ENCODE measurements at regions not wholly inside any gene's neighbourhood (a gene's known extent, or its start where the extent isn't known, plus 50 kb on each side); places are given as distances from the start of the nearest gene placed in this dataset.

DNA sequence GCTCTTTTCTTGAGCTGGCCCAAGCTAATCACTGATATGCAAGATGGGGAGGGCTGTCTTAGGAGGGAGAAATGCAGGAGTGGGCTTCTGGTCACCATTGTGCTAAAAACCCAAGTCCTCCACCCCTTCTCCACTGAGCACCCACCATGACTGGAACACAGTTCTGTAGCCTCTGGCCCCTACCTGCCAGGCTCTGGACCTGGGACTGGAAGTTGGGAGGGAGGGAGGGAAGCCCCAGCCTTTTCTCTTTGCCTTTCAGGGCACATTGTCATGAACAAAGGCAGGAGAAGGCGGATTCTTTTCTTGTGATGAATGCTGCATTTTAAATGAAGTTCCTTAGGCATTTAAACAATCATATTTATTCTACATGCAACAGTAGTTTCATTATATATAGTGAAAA lies 559.1 kb upstream of the TRPC7 start:
- Mint-ChIP-seq H3K9me3 (peaks cover 34% of the 10 kb centered on the region), H3K4me1 (ENCODE audit: low read depth) (no peaks in the 10 kb centered on the region), H3K36me3 (ENCODE audit: low read depth) (no peaks in the 10 kb centered on the region), H3K27ac (no peak overlapping the region), H3K4me3 (no peak overlapping the region), H3K27me3 (no peaks in the 10 kb centered on the region)
- intact Hi-C loops (cut with micrococcal nuclease), result no loop called here

DNA sequence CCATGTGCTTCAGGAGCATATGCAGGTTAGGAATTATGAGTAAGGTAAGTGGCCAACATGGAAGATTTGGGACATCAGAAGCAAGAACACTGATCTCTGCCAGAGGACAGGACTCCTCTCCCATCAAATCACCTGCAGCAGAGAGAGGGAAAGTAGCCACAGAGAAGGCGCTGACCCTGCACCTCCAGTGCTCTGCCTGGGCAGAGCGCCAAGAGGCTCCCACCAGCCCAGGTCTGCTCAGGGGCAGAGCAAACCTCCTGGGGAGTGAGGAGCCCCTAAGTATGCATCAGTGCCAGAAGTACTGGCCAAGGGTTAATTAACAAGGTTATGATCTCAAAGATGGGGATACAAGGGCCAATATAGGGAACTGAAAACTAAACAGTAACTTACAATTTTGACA lies 545.3 kb upstream of the TRPC7 start:
- intact Hi-C loops (cut with micrococcal nuclease), result no loop called here
- no peaks in the 10 kb centered on the region for H3K4me1 Mint-ChIP-seq (ENCODE audit: low read depth)
- H3K36me3 Mint-ChIP-seq (ENCODE audit: low read depth), result no peaks in the 10 kb centered on the region
- peaks cover 3% of the 10 kb centered on the region for H3K9me3 Mint-ChIP-seq
- no peak overlapping the region for H3K27ac Mint-ChIP-seq
- no peak overlapping the region for H3K4me3 Mint-ChIP-seq
- H3K27me3 Mint-ChIP-seq, result no peaks in the 10 kb centered on the region

DNA sequence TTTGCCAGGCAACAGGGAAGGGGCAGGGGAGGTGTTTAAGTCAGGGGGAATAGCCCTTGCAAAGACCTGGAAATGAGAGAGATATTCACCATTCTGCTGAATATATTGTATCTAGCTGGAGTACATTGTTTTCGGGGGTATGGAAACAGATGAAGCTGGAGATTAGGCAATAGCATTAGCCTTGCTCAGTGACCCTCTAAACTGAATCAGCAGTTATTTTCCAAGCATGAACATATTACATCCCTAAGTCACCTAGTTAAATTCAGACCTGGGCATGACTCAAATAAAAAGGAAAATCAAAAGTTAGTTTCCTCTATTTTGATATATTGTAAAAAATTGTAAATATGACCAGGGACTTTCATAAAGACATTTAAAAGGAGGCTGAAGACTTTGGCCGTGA lies 544.6 kb upstream of the TRPC7 start:
- no peaks in the 10 kb centered on the region for H3K36me3 Mint-ChIP-seq (ENCODE audit: low read depth)
- no peaks in the 10 kb centered on the region for H3K4me1 Mint-ChIP-seq (ENCODE audit: low read depth)
- intact Hi-C loops (cut with micrococcal nuclease), result no loop called here
- peaks cover 10% of the 10 kb centered on the region for H3K9me3 Mint-ChIP-seq
- no peak overlapping the region for H3K4me3 Mint-ChIP-seq
- no peaks in the 10 kb centered on the region for H3K27me3 Mint-ChIP-seq
- no peak overlapping the region for H3K27ac Mint-ChIP-seq

DNA sequence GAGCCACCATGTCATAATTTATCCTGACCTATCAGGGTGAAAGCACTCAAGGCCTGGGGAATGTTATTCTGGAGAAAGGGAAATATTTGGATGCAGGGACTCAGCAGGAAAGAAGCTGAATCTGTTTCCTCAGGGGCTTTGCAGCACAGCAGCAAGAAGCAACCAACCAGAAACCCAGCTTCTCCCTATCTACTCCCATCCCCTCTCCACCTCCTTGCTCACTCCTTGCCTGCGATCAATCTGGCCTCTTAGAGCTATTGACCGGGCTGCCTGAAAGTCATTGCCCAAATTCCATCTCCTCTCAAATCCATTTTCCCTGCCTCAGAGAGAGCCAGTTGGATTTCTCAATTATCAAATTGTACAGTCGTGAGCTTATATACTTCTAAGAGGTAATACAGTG lies 542.0 kb upstream of the TRPC7 start:
- no peak overlapping the region for H3K27ac Mint-ChIP-seq
- H3K36me3 Mint-ChIP-seq (ENCODE audit: low read depth), result no peaks in the 10 kb centered on the region
- peaks cover 18% of the 10 kb centered on the region for H3K9me3 Mint-ChIP-seq
- intact Hi-C loops (cut with micrococcal nuclease), result no loop called here
- H3K4me1 Mint-ChIP-seq (ENCODE audit: low read depth), result no peaks in the 10 kb centered on the region
- no peak overlapping the region for H3K4me3 Mint-ChIP-seq
- no peaks in the 10 kb centered on the region for H3K27me3 Mint-ChIP-seq

DNA sequence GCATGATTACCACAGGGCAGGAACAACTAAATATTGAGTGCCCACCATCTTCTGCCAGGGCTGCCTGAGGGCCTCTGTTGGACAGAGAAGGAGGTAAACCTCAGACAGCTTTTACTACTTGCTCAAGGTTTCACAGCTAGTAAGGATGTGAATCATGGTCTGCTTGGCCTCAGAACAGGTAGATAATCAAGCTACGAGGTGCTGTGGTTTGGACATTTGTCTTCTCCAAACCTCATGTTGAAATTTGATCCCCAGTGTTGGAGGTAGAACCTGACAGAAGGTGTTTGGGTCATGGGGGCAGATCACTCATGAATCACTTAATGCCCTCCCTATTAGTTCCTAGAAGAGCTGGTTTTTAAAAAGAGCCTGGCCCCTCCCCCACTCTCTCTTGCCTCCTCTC lies 541.2 kb upstream of the TRPC7 start:
- Mint-ChIP-seq H3K4me3 (no peak overlapping the region), H3K9me3 (peaks cover 26% of the 10 kb centered on the region), H3K27ac (no peak overlapping the region), H3K36me3 (ENCODE audit: low read depth) (no peaks in the 10 kb centered on the region), H3K4me1 (ENCODE audit: low read depth) (no peaks in the 10 kb centered on the region), H3K27me3 (no peaks in the 10 kb centered on the region)
- intact Hi-C loops (cut with micrococcal nuclease), result no loop called here

DNA sequence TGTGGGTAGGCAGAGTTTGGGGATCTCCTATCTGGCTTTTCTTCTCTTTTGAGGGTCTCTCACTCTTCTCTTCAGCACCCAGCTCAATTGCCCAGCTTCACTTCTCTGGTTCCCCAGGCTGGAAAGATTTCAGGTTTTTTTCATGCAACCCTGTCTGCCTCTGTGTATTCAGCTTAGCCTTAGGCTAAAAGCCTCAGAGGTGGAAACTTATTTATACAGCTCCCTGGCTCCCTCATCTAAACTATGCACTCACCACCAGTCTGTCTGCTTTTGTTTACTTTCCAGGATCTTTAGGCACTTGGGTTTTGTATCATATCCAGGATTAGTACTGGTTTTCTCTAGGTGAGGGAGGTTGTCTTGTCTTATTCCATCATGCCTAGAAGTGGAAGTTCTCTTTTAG lies 540.2 kb upstream of the TRPC7 start:
- H3K9me3 Mint-ChIP-seq, result peaks cover 35% of the 10 kb centered on the region
- H3K4me1 Mint-ChIP-seq (ENCODE audit: low read depth), result no peaks in the 10 kb centered on the region
- intact Hi-C loops (cut with micrococcal nuclease), result no loop called here
- H3K36me3 Mint-ChIP-seq (ENCODE audit: low read depth), result no peaks in the 10 kb centered on the region
- H3K27ac Mint-ChIP-seq, result no peak overlapping the region
- no peak overlapping the region for H3K4me3 Mint-ChIP-seq
- no peaks in the 10 kb centered on the region for H3K27me3 Mint-ChIP-seq

DNA sequence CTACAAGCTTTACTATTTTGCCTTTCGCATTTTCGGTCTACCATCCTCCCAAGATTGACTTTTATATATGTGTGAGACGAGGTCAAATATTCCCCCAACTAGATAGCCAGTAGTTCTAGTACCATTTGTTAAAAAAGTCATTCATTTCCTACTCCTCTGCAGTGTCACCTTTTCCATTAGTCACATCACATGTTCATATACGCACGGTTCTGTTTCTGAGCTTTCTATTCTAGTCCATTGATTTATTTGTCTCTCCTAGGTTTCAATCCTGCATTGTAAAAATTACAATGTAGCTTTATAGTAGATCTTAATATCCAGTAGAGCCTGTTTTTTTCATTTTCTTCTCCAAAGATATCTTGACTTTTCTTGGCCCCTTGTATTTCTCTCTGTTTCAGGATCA lies 528.7 kb upstream of the TRPC7 start:
- Mint-ChIP-seq H3K4me3 (no peak overlapping the region), H3K27ac (no peak overlapping the region), H3K36me3 (ENCODE audit: low read depth) (no peaks in the 10 kb centered on the region), H3K27me3 (no peaks in the 10 kb centered on the region), H3K4me1 (ENCODE audit: low read depth) (no peaks in the 10 kb centered on the region), H3K9me3 (no peaks in the 10 kb centered on the region)
- intact Hi-C loops (cut with micrococcal nuclease), result no loop called here

DNA sequence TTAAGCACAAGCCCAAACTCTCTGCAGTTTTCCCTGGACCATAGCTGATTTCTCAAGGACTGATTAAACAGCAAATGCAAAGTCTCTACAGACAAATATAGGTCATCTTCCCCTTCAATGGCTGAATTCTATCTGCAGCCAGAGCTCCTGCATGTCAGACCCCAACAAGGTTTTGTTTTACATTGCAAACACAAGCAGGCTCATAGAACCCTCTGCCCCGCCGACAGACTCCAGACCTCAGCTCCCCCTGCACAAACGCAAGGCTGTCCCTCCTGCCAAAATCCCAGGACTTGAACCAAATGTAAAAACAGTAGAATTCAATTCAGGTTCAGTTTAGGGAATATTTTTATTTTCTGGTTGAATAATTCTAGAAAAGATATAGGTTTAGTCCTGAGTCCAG lies 526.7 kb upstream of the TRPC7 start:
- H3K36me3 Mint-ChIP-seq (ENCODE audit: low read depth), result no peaks in the 10 kb centered on the region
- H3K27ac Mint-ChIP-seq, result no peak overlapping the region
- no peaks in the 10 kb centered on the region for H3K4me1 Mint-ChIP-seq (ENCODE audit: low read depth)
- no peaks in the 10 kb centered on the region for H3K9me3 Mint-ChIP-seq
- intact Hi-C loops (cut with micrococcal nuclease), result no loop called here
- H3K4me3 Mint-ChIP-seq, result no peak overlapping the region
- no peaks in the 10 kb centered on the region for H3K27me3 Mint-ChIP-seq

DNA sequence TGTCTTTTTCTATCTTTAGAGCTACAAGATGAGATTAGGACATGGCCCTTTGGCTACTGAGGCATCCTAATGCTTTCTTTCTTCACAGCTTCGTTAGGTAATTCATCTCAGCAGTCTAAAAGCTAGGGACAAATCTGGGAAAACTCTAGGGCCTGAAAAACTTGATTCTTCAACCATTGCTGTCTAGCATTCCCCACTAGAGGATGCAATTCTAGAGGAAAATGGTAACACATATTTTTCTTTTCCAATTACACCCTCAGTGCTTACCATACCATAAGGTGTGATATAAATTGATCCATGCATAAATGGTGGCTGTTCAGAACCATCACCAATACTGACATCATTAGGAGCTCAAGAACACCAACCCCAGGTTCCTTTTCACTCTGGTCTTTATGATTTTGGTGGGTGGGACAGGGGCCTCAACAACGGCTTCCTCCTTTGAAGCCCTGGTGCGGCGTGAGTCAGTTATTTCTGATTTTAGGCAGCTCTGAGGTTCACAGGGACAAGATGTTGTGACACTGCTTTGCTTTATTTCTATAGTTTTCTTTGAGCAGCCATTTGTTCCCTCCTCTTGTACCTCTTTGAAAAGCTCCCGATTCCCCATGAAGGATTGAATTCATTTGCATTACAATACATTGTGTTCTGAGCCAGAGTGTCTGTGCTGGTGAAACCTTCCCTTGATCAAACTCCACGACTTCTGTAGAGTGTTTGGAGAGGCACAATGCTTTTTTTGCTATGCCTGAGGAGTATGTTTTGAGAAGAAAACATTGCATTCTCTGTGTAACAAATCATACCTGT lies 526.0 kb upstream of the TRPC7 start:
- Mint-ChIP-seq H3K4me1 (ENCODE audit: low read depth) (no peaks in the 10 kb centered on the region), H3K36me3 (ENCODE audit: low read depth) (no peaks in the 10 kb centered on the region), H3K27ac (no peak overlapping the region), H3K4me3 (no peak overlapping the region), H3K27me3 (no peaks in the 10 kb centered on the region), H3K9me3 (no peaks in the 10 kb centered on the region)
- intact Hi-C loops (cut with micrococcal nuclease), result no loop called here

DNA sequence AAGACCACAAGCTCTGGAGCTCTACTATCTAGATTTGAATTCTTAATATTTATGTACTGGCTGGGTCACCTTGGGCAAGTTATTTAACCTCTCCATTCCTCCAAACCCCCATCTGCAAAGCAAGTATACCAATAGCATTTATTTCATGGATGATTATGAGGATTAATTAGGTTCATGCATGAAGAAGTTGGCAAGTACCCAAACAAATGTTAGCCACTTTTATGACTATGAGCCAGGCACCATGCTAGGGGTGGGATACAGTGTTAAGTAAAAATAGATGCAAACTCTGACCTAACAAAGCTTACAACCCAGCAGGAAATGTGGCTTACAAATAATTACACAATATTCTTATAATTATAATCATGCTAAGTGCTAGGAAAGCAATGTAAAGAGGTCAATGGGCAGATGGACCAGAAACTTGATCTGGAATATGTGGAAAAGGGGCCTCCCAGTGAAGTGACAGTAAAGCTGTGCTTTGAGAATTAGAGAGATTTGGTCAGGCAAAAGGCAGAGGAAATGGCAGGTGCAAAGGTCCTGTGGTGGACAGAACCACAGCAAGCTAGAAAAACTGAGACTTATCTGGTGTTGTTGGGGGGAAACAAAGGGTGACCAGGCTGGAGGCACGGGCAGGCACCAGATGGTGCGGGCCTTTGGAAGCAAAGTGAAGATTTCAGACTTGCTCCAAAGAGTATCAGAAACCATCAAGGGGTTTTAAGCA lies 525.2 kb upstream of the TRPC7 start:
- intact Hi-C loops (cut with micrococcal nuclease), result no loop called here
- H3K4me3 Mint-ChIP-seq, result no peak overlapping the region
- no peaks in the 10 kb centered on the region for H3K4me1 Mint-ChIP-seq (ENCODE audit: low read depth)
- no peaks in the 10 kb centered on the region for H3K9me3 Mint-ChIP-seq
- no peaks in the 10 kb centered on the region for H3K27me3 Mint-ChIP-seq
- H3K27ac Mint-ChIP-seq, result no peak overlapping the region
- no peaks in the 10 kb centered on the region for H3K36me3 Mint-ChIP-seq (ENCODE audit: low read depth)

DNA sequence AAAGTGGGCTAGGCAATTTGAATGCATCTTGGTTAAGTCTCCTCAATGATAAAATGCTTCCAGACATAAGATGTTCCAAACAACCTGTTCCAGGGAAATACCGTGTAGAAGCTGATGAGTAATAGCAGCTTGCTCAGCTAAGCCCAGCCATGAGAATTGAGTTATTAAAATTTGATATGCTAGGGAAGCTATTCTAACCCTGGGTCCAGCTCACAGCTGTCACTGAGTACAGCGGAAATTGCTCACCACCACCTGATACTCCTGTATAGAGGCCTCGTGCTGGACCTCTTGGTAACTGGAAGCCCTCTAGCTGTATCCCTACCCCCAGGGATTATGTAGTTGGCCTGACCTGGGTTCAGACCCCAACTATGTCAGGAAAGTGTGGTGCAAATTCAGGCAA lies 521.3 kb upstream of the TRPC7 start:
- H3K27ac Mint-ChIP-seq, result no peak overlapping the region
- no peak overlapping the region for H3K4me3 Mint-ChIP-seq
- no peaks in the 10 kb centered on the region for H3K36me3 Mint-ChIP-seq (ENCODE audit: low read depth)
- no peaks in the 10 kb centered on the region for H3K4me1 Mint-ChIP-seq (ENCODE audit: low read depth)
- peaks cover 18% of the 10 kb centered on the region for H3K9me3 Mint-ChIP-seq
- no peaks in the 10 kb centered on the region for H3K27me3 Mint-ChIP-seq
- intact Hi-C loops (cut with micrococcal nuclease), result no loop called here

DNA sequence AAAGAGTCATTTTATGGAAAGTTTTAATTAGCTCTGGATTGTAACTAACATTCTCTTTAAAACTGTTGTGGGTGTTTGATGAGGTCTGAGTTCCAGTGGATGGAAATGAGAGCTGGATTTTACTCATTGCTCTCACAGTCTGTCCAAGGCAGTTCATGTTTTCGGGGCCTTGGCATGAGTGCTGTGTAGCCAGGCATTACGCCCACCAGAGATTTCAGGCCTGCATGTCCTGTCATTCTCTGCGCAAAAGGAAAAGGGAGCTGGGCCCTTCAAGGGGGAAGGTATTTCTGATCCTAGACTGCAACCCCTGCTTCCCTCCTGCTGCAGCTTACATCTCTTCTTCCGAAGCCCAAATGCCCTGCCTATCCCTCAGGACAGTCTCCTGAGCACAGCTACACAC lies 499.6 kb upstream of the TRPC7 start:
- H3K27me3 Mint-ChIP-seq, result no peaks in the 10 kb centered on the region
- H3K4me3 Mint-ChIP-seq, result no peak overlapping the region
- no peaks in the 10 kb centered on the region for H3K9me3 Mint-ChIP-seq
- no peak overlapping the region for H3K27ac Mint-ChIP-seq
- no peaks in the 10 kb centered on the region for H3K4me1 Mint-ChIP-seq (ENCODE audit: low read depth)
- intact Hi-C loops (cut with micrococcal nuclease), result no loop called here
- no peaks in the 10 kb centered on the region for H3K36me3 Mint-ChIP-seq (ENCODE audit: low read depth)

DNA sequence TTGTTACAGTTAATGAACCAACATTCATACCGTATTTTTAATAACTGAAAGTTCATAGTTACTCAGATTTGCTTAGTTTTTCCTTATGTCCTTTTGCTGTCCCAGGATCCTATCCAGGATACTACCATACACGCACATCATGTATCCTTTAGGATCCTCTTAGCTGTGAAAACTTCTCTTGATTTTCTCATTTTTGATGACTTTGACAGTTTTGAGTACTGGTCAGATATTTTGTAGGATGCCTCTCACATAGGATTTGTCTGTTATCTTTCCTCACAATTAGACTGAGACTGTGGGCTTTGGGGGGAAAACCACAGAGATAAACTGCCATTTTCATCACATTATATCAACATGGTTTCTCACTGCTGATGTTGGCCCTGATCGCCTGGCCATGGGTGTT lies 491.3 kb upstream of the TRPC7 start:
- peaks cover 26% of the 10 kb centered on the region for H3K9me3 Mint-ChIP-seq
- H3K27ac Mint-ChIP-seq, result no peak overlapping the region
- no peaks in the 10 kb centered on the region for H3K36me3 Mint-ChIP-seq (ENCODE audit: low read depth)
- H3K4me3 Mint-ChIP-seq, result no peak overlapping the region
- no peaks in the 10 kb centered on the region for H3K4me1 Mint-ChIP-seq (ENCODE audit: low read depth)
- H3K27me3 Mint-ChIP-seq, result no peaks in the 10 kb centered on the region
- intact Hi-C loops (cut with micrococcal nuclease), result no loop called here

DNA sequence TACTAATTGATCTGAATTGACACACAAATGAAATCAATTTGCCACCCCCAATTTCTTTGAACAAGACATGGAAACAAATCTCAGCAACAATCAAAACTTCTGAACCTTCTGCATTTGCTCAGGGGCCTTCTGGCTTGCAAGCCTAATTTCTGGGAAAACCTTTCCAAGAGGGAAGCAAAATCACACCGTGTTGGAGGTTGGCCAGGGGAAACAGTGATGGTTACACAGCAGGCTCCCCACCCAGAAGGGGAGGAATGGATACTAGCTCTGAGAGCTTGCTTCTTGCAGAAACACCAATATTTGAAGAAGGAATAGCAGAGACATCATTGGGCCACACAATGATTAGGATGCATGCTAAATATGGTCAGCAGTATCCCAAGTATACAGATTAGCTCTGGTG lies 488.6 kb upstream of the TRPC7 start:
- no peaks in the 10 kb centered on the region for H3K36me3 Mint-ChIP-seq (ENCODE audit: low read depth)
- no peaks in the 10 kb centered on the region for H3K27me3 Mint-ChIP-seq
- no peak overlapping the region for H3K4me3 Mint-ChIP-seq
- H3K4me1 Mint-ChIP-seq (ENCODE audit: low read depth), result no peaks in the 10 kb centered on the region
- no peak overlapping the region for H3K27ac Mint-ChIP-seq
- intact Hi-C loops (cut with micrococcal nuclease), result no loop called here
- H3K9me3 Mint-ChIP-seq, result peaks cover 40% of the 10 kb centered on the region

DNA sequence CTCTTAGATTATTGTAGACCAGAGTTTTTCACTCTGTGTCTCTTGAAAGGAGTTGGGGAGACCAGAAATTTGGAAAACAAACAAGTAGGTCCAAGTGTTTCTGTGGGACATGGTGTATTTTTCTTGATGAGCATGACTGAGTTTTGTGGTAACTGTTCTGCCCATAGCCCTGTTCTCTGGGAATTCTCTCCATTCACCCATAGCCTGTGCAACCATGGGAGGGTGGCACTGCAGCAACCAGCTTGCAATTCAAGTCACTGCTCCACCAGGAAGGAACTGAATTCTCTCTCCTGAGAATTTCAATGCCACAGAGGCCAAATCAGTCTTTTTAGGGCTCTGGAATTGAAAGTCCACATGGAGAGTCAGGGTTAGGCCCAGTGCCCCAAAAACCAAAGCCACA lies 475.3 kb upstream of the TRPC7 start:
- intact Hi-C loops (cut with micrococcal nuclease), result no loop called here
- Mint-ChIP-seq H3K36me3 (ENCODE audit: low read depth) (no peaks in the 10 kb centered on the region), H3K4me1 (ENCODE audit: low read depth) (no peaks in the 10 kb centered on the region), H3K9me3 (no peaks in the 10 kb centered on the region), H3K27ac (no peak overlapping the region), H3K27me3 (no peaks in the 10 kb centered on the region), H3K4me3 (no peak overlapping the region)

Measured in dendritic cell treated with granulocyte-macrophage colony-stimulating factor and Interleukin-4, amounts not matched to agents 40 ng/mL and 50 ng/mL, for 4 days (primary cell).